PFSK-1 (cell line): ENCODE measurements at regions not wholly inside any gene's neighbourhood (a gene's known extent, or its start where the extent isn't known, plus 50 kb on each side); places are given as distances from the start of the nearest gene placed in this dataset.

ENCODE experiments used
- FOXP2 ChIP-seq: optimal IDR thresholded peaks from 2 replicates; pipeline ENCODE3; 2011; ENCODE audit warnings: borderline replicate concordance, control low read depth, inconsistent platforms; ENCODE audit not compliant: insufficient read depth; ENCODE audit errors: extremely low read length, extremely low read depth
- POLR2AphosphoS5 ChIP-seq: IDR thresholded peaks from 2 replicates; pipeline ENCODE4 v1.6.1; 2012; ENCODE audit warnings: low read depth, mild to moderate bottlenecking, control low read depth, low read length, moderate library complexity
- REST ChIP-seq, 2 experiments: IDR thresholded peaks; 2 replicates each; pipeline versions ENCODE4 v1.6.1 to v1.8.0; 2011 to 2012; ENCODE audit warnings: low read depth in 2 of 2, low read length in 2 of 2, control low read depth in 1 of 2, inconsistent platforms in 1 of 2, mild to moderate bottlenecking in 1 of 2, moderate library complexity in 1 of 2; ENCODE audit not compliant: insufficient read depth in 1 of 2
- SIN3A ChIP-seq: IDR thresholded peaks from 2 replicates; pipeline ENCODE4 v1.6.1; 2012; ENCODE audit warnings: mild to moderate bottlenecking, low read length, moderate library complexity, borderline replicate concordance; ENCODE audit not compliant: insufficient read depth
- TAF1 ChIP-seq: IDR thresholded peaks from 2 replicates; pipeline ENCODE4 v1.6.1; 2012; ENCODE audit warnings: low read length, control low read depth, borderline replicate concordance; ENCODE audit not compliant: insufficient read depth

GRCh38 chr20:4427940-4428586 is 179.0 kb upstream of the ADRA1D start:
- TF ChIP-seq TAF1, result no peak
- no peak for TF ChIP-seq SIN3A
- TF ChIP-seq POLR2AphosphoS5, result no peak
- TF ChIP-seq FOXP2, result no peak

GRCh38 chr20:4418141-4418540 is 169.1 kb upstream of the ADRA1D start:
- TF ChIP-seq TAF1 (no peak), FOXP2 (no peak), SIN3A (no peak), REST (IDR thresholded peaks at IDR 0.05; ENCODE audit: insufficient read depth in 1 of 2, low read depth in 2 of 2, low read length in 2 of 2) (no peak), POLR2AphosphoS5 (no peak)

GRCh38 chr20:4415281-4415680 is 166.2 kb upstream of the ADRA1D start:
- TF ChIP-seq POLR2AphosphoS5 (no peak), SIN3A (no peak), FOXP2 (no peak), REST (IDR thresholded peaks at IDR 0.05; ENCODE audit: insufficient read depth in 1 of 2, low read depth in 2 of 2, low read length in 2 of 2) (no peak), TAF1 (no peak)

GRCh38 chr20:4413314-4414049 is 164.4 kb upstream of the ADRA1D start:
- TF ChIP-seq TAF1, result no peak
- TF ChIP-seq POLR2AphosphoS5, result no peak
- no peak for TF ChIP-seq SIN3A
- TF ChIP-seq REST (IDR thresholded peaks at IDR 0.05; ENCODE audit: insufficient read depth in 1 of 2, low read depth in 2 of 2, low read length in 2 of 2), result no peak
- no peak for TF ChIP-seq FOXP2

GRCh38 chr20:4412216-4412615 is 163.1 kb upstream of the ADRA1D start:
- TF ChIP-seq SIN3A (no peak), TAF1 (no peak), REST (IDR thresholded peaks at IDR 0.05; ENCODE audit: insufficient read depth in 1 of 2, low read depth in 2 of 2, low read length in 2 of 2) (no peak), FOXP2 (no peak), POLR2AphosphoS5 (no peak)
